ENCODE measurements at regions not wholly inside any gene's neighbourhood (a gene's known extent, or its start where the extent isn't known, plus 50 kb on each side); places are given as distances from the start of the nearest gene placed in this dataset.

GRCh38 chr17:27990979-27991378 lies 51.5 kb upstream of the NLK start:
- TF ChIP-seq CTCF (IDR thresholded peaks at IDR 0.05) (no peak), CHD2 (IDR thresholded peaks at IDR 0.05; ENCODE audit: low read length, partially characterized antibody) (no peak), TCF12 (IDR thresholded peaks at IDR 0.05) (no peak), RFX5 (IDR thresholded peaks at IDR 0.05; ENCODE audit: low read length) (no peak), USF2 (IDR thresholded peaks at IDR 0.05; ENCODE audit: borderline replicate concordance, low read depth, low read length) (no peak), FOXM1 (IDR thresholded peaks at IDR 0.05; ENCODE audit: low read depth) (no peak), USF1 (IDR thresholded peaks at IDR 0.05; ENCODE audit: borderline replicate concordance, low read depth) (no peak), SMC3 (IDR thresholded peaks at IDR 0.05; ENCODE audit: low read depth, low read length) (no peak), POLR2AphosphoS5 (IDR thresholded peaks at IDR 0.05; ENCODE audit: low read depth, low read length) (no peak), MEF2A (IDR thresholded peaks at IDR 0.05; ENCODE audit: borderline replicate concordance, low read depth) (no peak), FOSL2 (IDR thresholded peaks at IDR 0.05; ENCODE audit: borderline replicate concordance, low read depth) (no peak), IRF3 (IDR thresholded peaks at IDR 0.05; ENCODE audit: low read depth, low read length) (no peak), GABPA (IDR thresholded peaks at IDR 0.05; ENCODE audit: low read depth) (no peak), REST (IDR thresholded peaks at IDR 0.05; ENCODE audit: low read depth, low read length) (no peak)

Data from SK-N-SH (cell line).